ENCODE measurements at regions not wholly inside any gene's neighbourhood (a gene's known extent, or its start where the extent isn't known, plus 50 kb on each side); places are given as distances from the start of the nearest gene placed in this dataset.

GRCh38 chr2:128578406-128579390, 260.0 kb upstream of the HS6ST1 start:
- Mint-ChIP-seq H3K27ac (ENCODE audit: unreplicated experiment) (no peak overlapping the region), H3K36me3 (ENCODE audit: unreplicated experiment) (no peaks in the 10 kb centered on the region), H3K9me3 (ENCODE audit: unreplicated experiment) (no peaks in the 10 kb centered on the region), H3K4me1 (ENCODE audit: low read depth, unreplicated experiment) (peaks cover 3% of the 10 kb centered on the region), H3K27me3 (ENCODE audit: unreplicated experiment) (no peaks in the 10 kb centered on the region), H3K4me3 (ENCODE audit: unreplicated experiment) (no peak overlapping the region)
- TF ChIP-seq CTCF (IDR thresholded peaks at IDR 0.05; ENCODE audit: partially characterized antibody, unreplicated experiment): no peak
- DNase-seq: no peak

- no peak overlapping the region for H3K4me3 Mint-ChIP-seq (ENCODE audit: unreplicated experiment)
- H3K36me3 Mint-ChIP-seq (ENCODE audit: unreplicated experiment): no peaks in the 10 kb centered on the region
- H3K27ac Mint-ChIP-seq (ENCODE audit: unreplicated experiment): no peak overlapping the region
- H3K27me3 Mint-ChIP-seq (ENCODE audit: unreplicated experiment): no peaks in the 10 kb centered on the region
- no peaks in the 10 kb centered on the region for H3K9me3 Mint-ChIP-seq (ENCODE audit: unreplicated experiment)
- no peak for TF ChIP-seq CTCF (IDR thresholded peaks at IDR 0.05; ENCODE audit: partially characterized antibody, unreplicated experiment)
- peaks cover 3% of the 10 kb centered on the region for H3K4me1 Mint-ChIP-seq (ENCODE audit: low read depth, unreplicated experiment)
- DNase-seq: no peak
These were observed 261.2 kb upstream of the HS6ST1 start for GRCh38 chr2:128579825-128580224.

- Mint-ChIP-seq H3K4me1 (ENCODE audit: low read depth, unreplicated experiment) (peaks cover 3% of the 10 kb centered on the region), H3K9me3 (ENCODE audit: unreplicated experiment) (no peaks in the 10 kb centered on the region), H3K4me3 (ENCODE audit: unreplicated experiment) (no peak overlapping the region), H3K27ac (ENCODE audit: unreplicated experiment) (no peak overlapping the region), H3K27me3 (ENCODE audit: unreplicated experiment) (no peaks in the 10 kb centered on the region), H3K36me3 (ENCODE audit: unreplicated experiment) (no peaks in the 10 kb centered on the region)
- TF ChIP-seq CTCF (IDR thresholded peaks at IDR 0.05; ENCODE audit: partially characterized antibody, unreplicated experiment): no peak
- no peak for DNase-seq
These were observed 262.6 kb upstream of the HS6ST1 start for GRCh38 chr2:128580988-128581848.

- no peak for DNase-seq
- Mint-ChIP-seq H3K27ac (ENCODE audit: unreplicated experiment) (no peak overlapping the region), H3K9me3 (ENCODE audit: unreplicated experiment) (no peaks in the 10 kb centered on the region), H3K4me1 (ENCODE audit: low read depth, unreplicated experiment) (peaks cover 3% of the 10 kb centered on the region), H3K27me3 (ENCODE audit: unreplicated experiment) (no peaks in the 10 kb centered on the region), H3K36me3 (ENCODE audit: unreplicated experiment) (no peaks in the 10 kb centered on the region), H3K4me3 (ENCODE audit: unreplicated experiment) (no peak overlapping the region)
- no peak for TF ChIP-seq CTCF (IDR thresholded peaks at IDR 0.05; ENCODE audit: partially characterized antibody, unreplicated experiment)
These were observed 263.2 kb upstream of the HS6ST1 start for GRCh38 chr2:128581849-128582244.

All from glutamatergic neuron (in vitro differentiated cells).